SH-SY5Y (cell line): ENCODE measurements at regions not wholly inside any gene's neighbourhood (a gene's known extent, or its start where the extent isn't known, plus 50 kb on each side); places are given as distances from the start of the nearest gene placed in this dataset.

ENCODE experiments used
- GATA2 ChIP-seq: IDR thresholded peaks from 2 replicates; pipeline ENCODE4 v1.6.1; 2011; ENCODE audit warnings: mild to moderate bottlenecking, low read depth, low read length
- GATA3 ChIP-seq: IDR thresholded peaks from 2 replicates; pipeline ENCODE4 v1.6.1; 2011; ENCODE audit warnings: low read depth, mild to moderate bottlenecking, low read length, moderate library complexity

- TF ChIP-seq GATA3 (no peak), GATA2 (no peak)
Measured at GRCh38 chr3:8279476-8279875, 222.1 kb upstream of the LMCD1 start.
